H9 (cell line): ENCODE measurements at regions not wholly inside any gene's neighbourhood (a gene's known extent, or its start where the extent isn't known, plus 50 kb on each side); places are given as distances from the start of the nearest gene placed in this dataset.

ENCODE experiments used
- DNase-seq: peaks from one replicate; pipeline ENCODE4 v3.0.0-alpha.2; 2017
- H2AFZ ChIP-seq: one replicate; pipeline ENCODE4 v1.6.1; 2013; ENCODE audit warnings: mild to moderate bottlenecking, low read length, control low read depth, moderate library complexity
- H2AK5ac ChIP-seq: 2 replicates; pipeline ENCODE4 v1.6.1; 2013; ENCODE audit warnings: low read length, control low read depth, mixed read lengths; ENCODE audit not compliant: insufficient read length
- H2BK120ac ChIP-seq: one replicate; pipeline ENCODE4 v1.6.1; 2013; ENCODE audit warnings: low read depth, mild to moderate bottlenecking, low read length, control low read depth, inconsistent platforms; ENCODE audit not compliant: poor library complexity, severe bottlenecking
- H2BK12ac ChIP-seq: 2 replicates; pipeline ENCODE4 v1.6.1; 2013; ENCODE audit warnings: low read length, control low read depth, mixed read lengths, low read depth; ENCODE audit not compliant: insufficient read length
- H2BK15ac ChIP-seq: 2 replicates; pipeline ENCODE4 v1.6.1; 2013; ENCODE audit warnings: low read depth, low read length, control low read depth
- H2BK20ac ChIP-seq: one replicate; pipeline ENCODE4 v1.6.1; 2013; ENCODE audit warnings: low read depth, mild to moderate bottlenecking, low read length, control low read depth, inconsistent platforms; ENCODE audit not compliant: poor library complexity, severe bottlenecking
- H2BK5ac ChIP-seq: 2 replicates; pipeline ENCODE4 v1.6.1; 2013; ENCODE audit warnings: low read length, control low read depth, mixed read lengths; ENCODE audit not compliant: insufficient read length
- H3K14ac ChIP-seq: 2 replicates; pipeline ENCODE4 v1.6.1; 2013; ENCODE audit warnings: low read length, control low read depth; ENCODE audit not compliant: insufficient read depth
- H3K18ac ChIP-seq: 2 replicates; pipeline ENCODE4 v1.6.1; 2013; ENCODE audit warnings: low read depth, mild to moderate bottlenecking, mixed read lengths, low read length, control low read depth; ENCODE audit not compliant: insufficient read length
- H3K23ac ChIP-seq: 2 replicates; pipeline ENCODE4 v1.6.1; 2013; ENCODE audit warnings: low read length, control low read depth, mixed read lengths, low read depth; ENCODE audit not compliant: insufficient read length
- H3K23me2 ChIP-seq: 2 replicates; pipeline ENCODE4 v1.6.1; 2013; ENCODE audit warnings: low read depth, mild to moderate bottlenecking, mixed read lengths, low read length, control low read depth; ENCODE audit not compliant: insufficient read length, poor library complexity, severe bottlenecking
- H3K27ac ChIP-seq: 2 replicates; pipeline ENCODE4 v1.5.1; 2013; ENCODE audit warnings: low read length, control low read depth, mixed read lengths, low read depth; ENCODE audit not compliant: insufficient read length
- H3K27me3 ChIP-seq: 2 replicates; pipeline ENCODE4 v1.6.1; 2013; ENCODE audit warnings: low read length, control low read depth, inconsistent platforms; ENCODE audit not compliant: insufficient read depth
- H3K4ac ChIP-seq: 2 replicates; pipeline ENCODE4 v1.6.1; 2013; ENCODE audit warnings: low read depth, mild to moderate bottlenecking, control low read depth, inconsistent platforms, low read length, moderate library complexity
- H3K4me1 ChIP-seq: 2 replicates; pipeline ENCODE4 v1.6.1; 2013; ENCODE audit warnings: low read length, control low read depth, inconsistent platforms; ENCODE audit not compliant: insufficient read depth
- H3K4me2 ChIP-seq: 2 replicates; pipeline ENCODE4 v1.6.1; 2013; ENCODE audit warnings: low read length, control low read depth, mixed read lengths; ENCODE audit not compliant: insufficient read length, insufficient read depth
- H3K56ac ChIP-seq: 2 replicates; pipeline ENCODE4 v1.6.1; 2013; ENCODE audit warnings: low read depth, mild to moderate bottlenecking, mixed read lengths, low read length, control low read depth; ENCODE audit not compliant: insufficient read length
- H3K79me1 ChIP-seq: 2 replicates; pipeline ENCODE4 v1.6.1; 2013; ENCODE audit warnings: low read depth, mild to moderate bottlenecking, moderate library complexity, low read length, control low read depth, inconsistent platforms; ENCODE audit not compliant: insufficient read depth, poor library complexity, severe bottlenecking
- H3K79me2 ChIP-seq: 2 replicates; pipeline ENCODE4 v1.6.1; 2013; ENCODE audit warnings: low read length, control low read depth, inconsistent platforms; ENCODE audit not compliant: insufficient read depth
- H3K9ac ChIP-seq: 2 replicates; pipeline ENCODE4 v1.6.1; 2013; ENCODE audit warnings: low read length, control low read depth, mixed read lengths; ENCODE audit not compliant: insufficient read length; ENCODE audit errors: extremely low read depth
- H3K9me3 ChIP-seq: one replicate; pipeline ENCODE4 v1.6.1; 2013; ENCODE audit warnings: low read depth, low read length, inconsistent platforms; ENCODE audit not compliant: control insufficient read depth
- H3T11ph ChIP-seq: one replicate; pipeline ENCODE4 v1.6.1; 2013; ENCODE audit warnings: mild to moderate bottlenecking, low read length, control low read depth, inconsistent platforms
- H4K20me1 ChIP-seq: one replicate; pipeline ENCODE4 v1.6.1; 2013; ENCODE audit not compliant: control insufficient read depth, insufficient read length, insufficient read depth
- H4K5ac ChIP-seq: 2 replicates; pipeline ENCODE4 v1.6.1; 2013; ENCODE audit warnings: low read depth, mild to moderate bottlenecking, mixed read lengths, low read length, control low read depth; ENCODE audit not compliant: insufficient read length
- H4K8ac ChIP-seq: replicated peaks from 2 replicates; pipeline ENCODE4 v1.6.1; 2013; ENCODE audit warnings: low read length, control low read depth, mixed read lengths, low read depth; ENCODE audit not compliant: insufficient read length
- H4K91ac ChIP-seq: 2 replicates; pipeline ENCODE4 v1.6.1; 2013; ENCODE audit warnings: low read depth, mild to moderate bottlenecking, moderate library complexity, mixed read lengths, low read length, control low read depth; ENCODE audit not compliant: insufficient read length
- H3K27ac Mint-ChIP-seq, 3 experiments: 2 replicates in 2 of 3; 3 replicates in 1 of 3; pipeline ENCODE4 v1.8.0; 2020 to 2021; ENCODE audit warnings: mixed read lengths in 3 of 3, mild to moderate bottlenecking in 1 of 3, moderate library complexity in 1 of 3
- H3K27me3 Mint-ChIP-seq: 2 replicates; pipeline ENCODE4 v1.8.0; 2021; ENCODE audit warnings: low read depth, mild to moderate bottlenecking, moderate library complexity, mixed read lengths
- H3K36me3 Mint-ChIP-seq, 3 experiments: 2 replicates in 2 of 3; 3 replicates in 1 of 3; pipeline ENCODE4 v1.8.0; 2020 to 2021; ENCODE audit warnings: low read depth in 3 of 3, mixed read lengths in 3 of 3; ENCODE audit not compliant: insufficient read depth in 1 of 3
- H3K4me1 Mint-ChIP-seq, 2 experiments: 2 replicates each; pipeline ENCODE4 v1.8.0; 2020; ENCODE audit warnings: mixed read lengths in 2 of 2
- H3K4me3 Mint-ChIP-seq, 2 experiments: 2 replicates in 1 of 2; 3 replicates in 1 of 2; pipeline ENCODE4 v1.8.0; 2020 to 2021; ENCODE audit warnings: mild to moderate bottlenecking in 2 of 2, mixed read lengths in 2 of 2, moderate library complexity in 1 of 2
- H3K9me3 Mint-ChIP-seq, 2 experiments: 2 replicates in 1 of 2; 3 replicates in 1 of 2; pipeline ENCODE4 v1.8.0; 2020; ENCODE audit warnings: mild to moderate bottlenecking in 2 of 2, mixed read lengths in 2 of 2, moderate library complexity in 1 of 2
- WGBS: extraction: QIAGEN DNeasy Blood & Tissue Kit; methylation state at CpG from one replicate; pipeline ENCODE4 v1.1.7; 2013; ENCODE audit warnings: missing lambda C conversion rate, low lambda C conversion rate, mixed read lengths; ENCODE audit not compliant: insufficient read length; ENCODE audit errors: extremely low coverage; 5-methylcytosine and 5-hydroxymethylcytosine counted together
- TF ChIP-seq, protein P1 (sequence below): fragments of 200-600 bp; sonication (generic); conservative IDR thresholded peaks from 3 replicates; pipeline ENCODE4 v1.8.0; 2021; ENCODE audit warnings: antibody characterized with exemption, mild to moderate bottlenecking

DNA sequence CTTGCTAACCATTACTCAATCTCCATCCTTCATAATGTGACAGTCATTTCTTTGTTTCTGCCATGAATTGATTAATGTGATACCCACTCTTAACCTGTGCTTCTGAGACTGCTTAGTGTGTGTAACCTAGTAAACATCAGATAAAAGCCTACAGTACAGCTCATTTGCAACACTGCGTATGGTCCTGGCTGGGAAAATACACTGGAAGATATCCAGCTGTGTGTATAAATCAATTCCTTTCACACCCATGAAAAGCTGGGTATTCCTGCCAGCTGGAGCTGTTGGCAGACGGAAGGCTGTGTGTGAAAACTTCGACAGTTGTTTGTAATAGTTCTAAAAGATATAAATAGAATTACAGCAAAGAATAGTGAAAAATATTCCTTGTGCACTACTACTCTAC lies 509.2 kb downstream of the FRK start:
- Histone ChIP-seq H3K4me1 (no peaks in the 10 kb centered on the region), H3K27ac (no peak overlapping the region), H4K5ac (no peak overlapping the region), H2BK120ac (no peak overlapping the region), H2BK15ac (no peak overlapping the region), H3K18ac (no peak overlapping the region), H3K27me3 (no peaks in the 10 kb centered on the region; the same call in 1 of the 2 replicates), H3K14ac (no peak overlapping the region), H2AFZ (no peak overlapping the region), H3K9ac (no peak overlapping the region), H3K79me2 (no peaks in the 10 kb centered on the region), H3T11ph (no peak overlapping the region), H2BK20ac (no peak overlapping the region), H3K23ac (no peak overlapping the region), H4K91ac (no peak overlapping the region), H3K79me1 (no peaks in the 10 kb centered on the region), H2AK5ac (no peak overlapping the region), H3K23me2 (no peaks in the 10 kb centered on the region), H3K9me3 (no peaks in the 10 kb centered on the region), H3K4me2 (no peak overlapping the region), H2BK12ac (no peak overlapping the region), H4K20me1 (no peaks in the 10 kb centered on the region), H2BK5ac (no peak overlapping the region), H3K4ac (no peak overlapping the region), H4K8ac (no peak overlapping the region), H3K56ac (no peak overlapping the region)
- Mint-ChIP-seq H3K4me3 (no peak overlapping the region), H3K9me3 (no peaks in the 10 kb centered on the region), H3K4me1 (peaks cover 5% of the 10 kb centered on the region in 2 experiments), H3K27ac (no peak overlapping the region), H3K27me3 (peaks cover 45% of the 10 kb centered on the region), H3K36me3 (no peaks in the 10 kb centered on the region)
- TF ChIP-seq, protein P1, sequence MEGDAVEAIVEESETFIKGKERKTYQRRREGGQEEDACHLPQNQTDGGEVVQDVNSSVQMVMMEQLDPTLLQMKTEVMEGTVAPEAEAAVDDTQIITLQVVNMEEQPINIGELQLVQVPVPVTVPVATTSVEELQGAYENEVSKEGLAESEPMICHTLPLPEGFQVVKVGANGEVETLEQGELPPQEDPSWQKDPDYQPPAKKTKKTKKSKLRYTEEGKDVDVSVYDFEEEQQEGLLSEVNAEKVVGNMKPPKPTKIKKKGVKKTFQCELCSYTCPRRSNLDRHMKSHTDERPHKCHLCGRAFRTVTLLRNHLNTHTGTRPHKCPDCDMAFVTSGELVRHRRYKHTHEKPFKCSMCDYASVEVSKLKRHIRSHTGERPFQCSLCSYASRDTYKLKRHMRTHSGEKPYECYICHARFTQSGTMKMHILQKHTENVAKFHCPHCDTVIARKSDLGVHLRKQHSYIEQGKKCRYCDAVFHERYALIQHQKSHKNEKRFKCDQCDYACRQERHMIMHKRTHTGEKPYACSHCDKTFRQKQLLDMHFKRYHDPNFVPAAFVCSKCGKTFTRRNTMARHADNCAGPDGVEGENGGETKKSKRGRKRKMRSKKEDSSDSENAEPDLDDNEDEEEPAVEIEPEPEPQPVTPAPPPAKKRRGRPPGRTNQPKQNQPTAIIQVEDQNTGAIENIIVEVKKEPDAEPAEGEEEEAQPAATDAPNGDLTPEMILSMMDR: no peak
- no peak for DNase-seq
- WGBS: no CpG with 5 or more reads among the region's 3 CpGs
